CD4-positive, CD25-positive, alpha-beta regulatory T cell (primary cell): ENCODE measurements at regions not wholly inside any gene's neighbourhood (a gene's known extent, or its start where the extent isn't known, plus 50 kb on each side); places are given as distances from the start of the nearest gene placed in this dataset.

Experiments
- ATAC-seq, 2 donors: fragments of 150-1000 bp; cut with Tn5 transposase; one replicate each; pipeline ENCODE4 v1.10.0; 2021; ENCODE audit warnings: low read depth in 2 of 2, moderate number of reproducible peaks in 2 of 2, moderate library complexity in 1 of 2
- DNase-seq, 3 donors: peaks; one replicate each; pipeline versions ENCODE4 v3.0.0 to v3.0.0-alpha.2; 2012 to 2022; ENCODE audit warnings: mixed read lengths in 1 of 3
- H3K27ac ChIP-seq: one replicate; pipeline ENCODE4 v1.7.0; 2013; ENCODE audit warnings: mild to moderate bottlenecking, low read length; ENCODE audit not compliant: insufficient read depth, poor library complexity, severe bottlenecking
- H3K27me3 ChIP-seq: one replicate; pipeline ENCODE4 v1.7.0; 2013; ENCODE audit warnings: low read length; ENCODE audit not compliant: control insufficient read depth, insufficient read depth
- H3K36me3 ChIP-seq: one replicate; pipeline ENCODE4 v1.7.0; 2013; ENCODE audit warnings: mild to moderate bottlenecking, low read length, moderate library complexity; ENCODE audit not compliant: control insufficient read depth, insufficient read depth
- H3K4me1 ChIP-seq: 2 replicates; pipeline ENCODE4 v1.7.0; 2013; ENCODE audit warnings: mild to moderate bottlenecking, low read length; ENCODE audit not compliant: insufficient read depth, control insufficient read depth, poor library complexity, severe bottlenecking
- H3K4me3 ChIP-seq: one replicate; pipeline ENCODE4 v1.7.0; 2013; ENCODE audit warnings: low read depth, mild to moderate bottlenecking, low read length, moderate library complexity
- H3K9me3 ChIP-seq, 2 experiments: 1 replicate in 1 of 2; 2 replicates in 1 of 2; pipeline ENCODE4 v1.7.0; 2013; ENCODE audit warnings: low read length in 2 of 2, mild to moderate bottlenecking in 1 of 2, moderate library complexity in 1 of 2; ENCODE audit not compliant: control insufficient read depth in 2 of 2
- H3K27ac Mint-ChIP-seq, 3 donors: one replicate each; pipeline ENCODE4 v1.8.0; 2020 to 2022; ENCODE audit warnings: mild to moderate bottlenecking in 3 of 3, mixed read lengths in 3 of 3, moderate library complexity in 2 of 3
- H3K27me3 Mint-ChIP-seq: one replicate; pipeline ENCODE4 v1.8.0; 2022; ENCODE audit warnings: mild to moderate bottlenecking, mixed read lengths
- H3K36me3 Mint-ChIP-seq: one replicate; pipeline ENCODE4 v1.8.0; 2020; ENCODE audit warnings: mixed read lengths
- H3K4me1 Mint-ChIP-seq, 4 donors: one replicate each; pipeline ENCODE4 v1.8.0; 2020 to 2022; ENCODE audit warnings: mixed read lengths in 4 of 4, mild to moderate bottlenecking in 1 of 4
- H3K4me3 Mint-ChIP-seq, 4 donors: one replicate each; pipeline ENCODE4 v1.8.0; 2020 to 2022; ENCODE audit warnings: mild to moderate bottlenecking in 4 of 4, mixed read lengths in 4 of 4, moderate library complexity in 3 of 4
- H3K9me3 Mint-ChIP-seq, 7 donors: one replicate each; pipeline ENCODE4 v1.8.0; 2020 to 2022; ENCODE audit warnings: mixed read lengths in 7 of 7, mild to moderate bottlenecking in 3 of 7, moderate library complexity in 2 of 7

GRCh38 chr2:122210898-122211856, 455.7 kb downstream of the TSN start:
- H3K9me3 Mint-ChIP-seq = peaks cover 0 to 3% (median 0%) of the 10 kb centered on the region in 7 donors
- no peak overlapping the region for H3K27ac Mint-ChIP-seq
- H3K4me1 Mint-ChIP-seq = no peaks in the 10 kb centered on the region
- Histone ChIP-seq H3K27ac (no peak overlapping the region), H3K4me1 (no peaks in the 10 kb centered on the region), H3K9me3 (no peaks in the 10 kb centered on the region), H3K36me3 (no peaks in the 10 kb centered on the region), H3K4me3 (no peak overlapping the region), H3K27me3 (no peaks in the 10 kb centered on the region)
- no peak for DNase-seq
- H3K36me3 Mint-ChIP-seq = no peaks in the 10 kb centered on the region
- H3K27me3 Mint-ChIP-seq = no peaks in the 10 kb centered on the region
- no peak overlapping the region for H3K4me3 Mint-ChIP-seq
- ATAC-seq = no peak

- ATAC-seq = no peak
- DNase-seq = no peak
- no peak overlapping the region for H3K27ac ChIP-seq
- no peaks in the 10 kb centered on the region for H3K9me3 ChIP-seq
- Mint-ChIP-seq H3K4me1 (no peaks in the 10 kb centered on the region), H3K4me3 (no peak overlapping the region), H3K36me3 (no peaks in the 10 kb centered on the region), H3K27me3 (no peaks in the 10 kb centered on the region), H3K27ac (no peak overlapping the region), H3K9me3 (peaks cover 0 to 2% (median 0%) of the 10 kb centered on the region in 7 donors)
- no peaks in the 10 kb centered on the region for H3K27me3 ChIP-seq
- H3K4me3 ChIP-seq = no peak overlapping the region
- H3K4me1 ChIP-seq = no peaks in the 10 kb centered on the region
- no peaks in the 10 kb centered on the region for H3K36me3 ChIP-seq
Measured at GRCh38 chr2:122213312-122213711, 457.9 kb downstream of the TSN start.

GRCh38 chr2:122216071-122216470, 460.6 kb downstream of the TSN start:
- Mint-ChIP-seq H3K27ac (no peak overlapping the region), H3K36me3 (no peaks in the 10 kb centered on the region), H3K4me1 (no peaks in the 10 kb centered on the region), H3K9me3 (peaks cover 0 to 1% (median 0%) of the 10 kb centered on the region in 7 donors), H3K4me3 (no peak overlapping the region), H3K27me3 (no peaks in the 10 kb centered on the region)
- Histone ChIP-seq H3K36me3 (no peaks in the 10 kb centered on the region), H3K27ac (no peak overlapping the region), H3K4me1 (no peaks in the 10 kb centered on the region), H3K9me3 (no peaks in the 10 kb centered on the region), H3K27me3 (no peaks in the 10 kb centered on the region), H3K4me3 (no peak overlapping the region)
- no peak for DNase-seq
- ATAC-seq = no peak

- Histone ChIP-seq H3K27ac (no peak overlapping the region), H3K27me3 (no peaks in the 10 kb centered on the region), H3K4me1 (no peaks in the 10 kb centered on the region), H3K9me3 (no peaks in the 10 kb centered on the region), H3K4me3 (no peak overlapping the region), H3K36me3 (no peaks in the 10 kb centered on the region)
- no peaks in the 10 kb centered on the region for H3K27me3 Mint-ChIP-seq
- ATAC-seq = no peak
- no peak overlapping the region for H3K4me3 Mint-ChIP-seq
- H3K4me1 Mint-ChIP-seq = no peaks in the 10 kb centered on the region
- peaks cover 0 to 3% (median 0%) of the 10 kb centered on the region in 7 donors for H3K9me3 Mint-ChIP-seq
- no peak overlapping the region for H3K27ac Mint-ChIP-seq
- H3K36me3 Mint-ChIP-seq = no peaks in the 10 kb centered on the region
- DNase-seq = no peak
Measured at GRCh38 chr2:122216901-122217300, 461.4 kb downstream of the TSN start.

DNA sequence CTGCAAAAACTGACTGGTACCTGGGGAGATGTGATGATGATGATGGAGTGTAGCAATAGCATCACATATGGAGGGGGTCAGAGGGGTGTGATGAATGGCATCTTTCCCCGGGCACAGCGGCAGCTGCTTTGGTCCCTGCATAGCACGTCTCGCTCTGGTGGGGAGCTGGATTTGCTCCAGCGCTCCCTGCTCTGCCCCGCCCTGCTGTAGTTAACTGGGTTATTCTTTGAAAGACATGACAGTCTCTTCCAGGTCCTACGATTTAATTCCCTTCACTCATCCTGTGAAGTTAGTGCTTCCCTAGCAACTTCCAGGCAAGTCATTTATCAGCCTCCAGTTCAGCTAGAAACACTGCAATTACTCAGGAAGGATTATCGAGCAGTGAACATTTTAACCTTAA, 463.1 kb downstream of the TSN start:
- no peak overlapping the region for H3K27ac ChIP-seq
- H3K4me3 ChIP-seq = no peak overlapping the region
- no peaks in the 10 kb centered on the region for H3K36me3 Mint-ChIP-seq
- peaks cover 0 to 3% (median 0%) of the 10 kb centered on the region in 7 donors for H3K9me3 Mint-ChIP-seq
- no peaks in the 10 kb centered on the region for H3K4me1 ChIP-seq
- no peaks in the 10 kb centered on the region for H3K9me3 ChIP-seq
- H3K4me3 Mint-ChIP-seq = no peak overlapping the region
- H3K27me3 Mint-ChIP-seq = no peaks in the 10 kb centered on the region
- H3K27ac Mint-ChIP-seq = no peak overlapping the region
- ATAC-seq (no peak), DNase-seq (no peak)
- H3K36me3 ChIP-seq = no peaks in the 10 kb centered on the region
- no peaks in the 10 kb centered on the region for H3K4me1 Mint-ChIP-seq
- H3K27me3 ChIP-seq = no peaks in the 10 kb centered on the region

DNA sequence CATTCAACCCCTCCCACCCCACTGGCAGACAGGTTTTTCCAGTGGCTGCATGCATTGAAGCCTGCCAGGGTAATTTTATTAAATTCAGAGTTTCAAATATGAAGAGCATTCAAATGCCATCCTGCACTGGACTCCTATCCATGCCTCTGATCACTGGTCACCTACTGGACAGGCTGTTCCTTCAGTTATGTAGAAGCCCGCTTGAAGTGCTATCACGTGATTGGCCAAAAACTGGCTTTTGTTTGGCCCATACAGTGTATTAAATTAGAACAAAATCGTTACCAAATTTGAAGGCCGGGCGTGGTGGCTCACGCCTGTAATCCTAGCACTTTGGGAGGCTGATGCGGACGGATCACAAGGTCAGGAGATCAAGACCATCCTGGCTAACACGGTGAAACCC, 464.1 kb downstream of the TSN start:
- H3K36me3 ChIP-seq = no peaks in the 10 kb centered on the region
- no peaks in the 10 kb centered on the region for H3K36me3 Mint-ChIP-seq
- H3K4me1 Mint-ChIP-seq = no peaks in the 10 kb centered on the region
- peaks cover 0 to 3% (median 0%) of the 10 kb centered on the region in 7 donors for H3K9me3 Mint-ChIP-seq
- H3K4me3 Mint-ChIP-seq = no peak overlapping the region
- H3K27ac ChIP-seq = no peak overlapping the region
- H3K4me1 ChIP-seq = no peaks in the 10 kb centered on the region
- no peaks in the 10 kb centered on the region for H3K27me3 Mint-ChIP-seq
- DNase-seq (no peak), ATAC-seq (no peak)
- no peaks in the 10 kb centered on the region for H3K27me3 ChIP-seq
- no peak overlapping the region for H3K4me3 ChIP-seq
- H3K9me3 ChIP-seq = no peaks in the 10 kb centered on the region
- H3K27ac Mint-ChIP-seq = peak overlapping the region in 1 of 3 donors; percentile 29

GRCh38 chr2:122221665-122222064, 466.2 kb downstream of the TSN start:
- H3K9me3 ChIP-seq = no peaks in the 10 kb centered on the region
- no peak overlapping the region for H3K4me3 Mint-ChIP-seq
- no peaks in the 10 kb centered on the region for H3K36me3 Mint-ChIP-seq

GRCh38 chr2:122231296-122231695, 475.8 kb downstream of the TSN start:
- peaks cover 0 to 4% (median 0%) of the 10 kb centered on the region in 7 donors for H3K9me3 Mint-ChIP-seq
- Histone ChIP-seq H3K27me3 (no peaks in the 10 kb centered on the region), H3K4me1 (no peaks in the 10 kb centered on the region), H3K27ac (no peak overlapping the region), H3K36me3 (no peaks in the 10 kb centered on the region), H3K4me3 (no peak overlapping the region), H3K9me3 (no peaks in the 10 kb centered on the region)
- no peak overlapping the region for H3K27ac Mint-ChIP-seq
- H3K4me1 Mint-ChIP-seq = no peaks in the 10 kb centered on the region
- H3K27me3 Mint-ChIP-seq = no peaks in the 10 kb centered on the region
- no peak for ATAC-seq
- DNase-seq = no peak
- H3K36me3 Mint-ChIP-seq = no peaks in the 10 kb centered on the region
- no peak overlapping the region for H3K4me3 Mint-ChIP-seq

More at GRCh38 chr2:122221665-122222064, 466.2 kb downstream of the TSN start:
- peaks cover 0 to 3% (median 0%) of the 10 kb centered on the region in 7 donors for H3K9me3 Mint-ChIP-seq
- DNase-seq = no peak
- no peaks in the 10 kb centered on the region for H3K4me1 Mint-ChIP-seq
- H3K27ac ChIP-seq = no peak overlapping the region
- no peaks in the 10 kb centered on the region for H3K36me3 ChIP-seq
- no peak for ATAC-seq
- H3K27ac Mint-ChIP-seq = no peak overlapping the region
- no peaks in the 10 kb centered on the region for H3K4me1 ChIP-seq
- H3K27me3 ChIP-seq = no peaks in the 10 kb centered on the region
- no peaks in the 10 kb centered on the region for H3K27me3 Mint-ChIP-seq
- no peak overlapping the region for H3K4me3 ChIP-seq
